Heart left ventricle (tissue), 13 donors: ENCODE measurements at regions not wholly inside any gene's neighbourhood (a gene's known extent, or its start where the extent isn't known, plus 50 kb on each side); places are given as distances from the start of the nearest gene placed in this dataset.

Experiments
- POLR2A ChIP-seq, 2 donors: fragments of 450-650 bp; IDR thresholded peaks; one replicate each; pipeline ENCODE4 v1.6.1; 2017; ENCODE audit warnings: antibody characterized with exemption in 2 of 2, mild to moderate bottlenecking in 2 of 2, moderate library complexity in 2 of 2
- TF ChIP-seq, protein P1 (sequence below), 12 donors: fragments of 200-600 bp; sonication (generic) in 4 of 12; IDR thresholded peaks; one replicate each; pipeline versions ENCODE4 v1.5.0 to v1.8.0; 2018 to 2022; ENCODE audit warnings: antibody characterized with exemption in 12 of 12, mild to moderate bottlenecking in 5 of 12
- donor health status: ischemic (EF 13 %, LVEDD 7.1; RV severe dilation, severe dysfunction).
- donor health status: DM: no; HTN: yes; CAD: no.
- donor health status: DM: no; HTN: no; CAD: no.
- donor health status: ischemic (EF 25% LVEDD 6.9; RV normal size, moderate dysfunction).
- donor health status: ischemic (EF 25% LVEDD 5.7; RV mildly dilated, moderate dysfunction).
- donor health status: ischemic (EF 35%, LVEDD 5.7; RV mildly dilated, moderate dysfunction).
- donor health status: nonischemic (EF 11% LVEDD 7.7; RV severe dilation, severe dysfunction).
- donor health status: DM: yes; HTN: yes; CAD: no.
- donor health status: PGD.
- donor health status: ischemic (EF 29% LVEDD 5.4; RV normal size, mild dysfunction).
- donor health status: nonischemic (EF 23%, LVEDD 6.1; RV moderate dilation, normal function).

DNA sequence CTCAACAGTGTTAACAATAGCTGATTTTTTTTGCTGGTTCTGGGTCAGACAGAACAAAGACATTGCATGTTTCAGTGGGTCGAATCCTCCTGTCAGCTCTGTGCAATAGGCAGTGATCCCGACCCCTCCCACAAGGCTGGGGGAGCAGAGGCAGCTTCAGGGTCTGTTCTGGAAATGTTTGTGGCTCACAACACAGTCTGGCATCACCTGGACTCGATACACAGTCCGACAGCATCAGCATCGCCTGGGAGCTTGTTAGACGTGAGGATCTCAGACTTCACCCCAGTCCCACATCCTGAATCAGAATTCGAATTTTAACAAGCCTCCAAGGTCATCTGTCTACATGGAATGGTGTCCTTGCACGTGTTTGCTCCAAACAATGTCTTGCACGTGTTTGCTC is 384.7 kb downstream of the IRX2 start:
- TF ChIP-seq, protein P1, sequence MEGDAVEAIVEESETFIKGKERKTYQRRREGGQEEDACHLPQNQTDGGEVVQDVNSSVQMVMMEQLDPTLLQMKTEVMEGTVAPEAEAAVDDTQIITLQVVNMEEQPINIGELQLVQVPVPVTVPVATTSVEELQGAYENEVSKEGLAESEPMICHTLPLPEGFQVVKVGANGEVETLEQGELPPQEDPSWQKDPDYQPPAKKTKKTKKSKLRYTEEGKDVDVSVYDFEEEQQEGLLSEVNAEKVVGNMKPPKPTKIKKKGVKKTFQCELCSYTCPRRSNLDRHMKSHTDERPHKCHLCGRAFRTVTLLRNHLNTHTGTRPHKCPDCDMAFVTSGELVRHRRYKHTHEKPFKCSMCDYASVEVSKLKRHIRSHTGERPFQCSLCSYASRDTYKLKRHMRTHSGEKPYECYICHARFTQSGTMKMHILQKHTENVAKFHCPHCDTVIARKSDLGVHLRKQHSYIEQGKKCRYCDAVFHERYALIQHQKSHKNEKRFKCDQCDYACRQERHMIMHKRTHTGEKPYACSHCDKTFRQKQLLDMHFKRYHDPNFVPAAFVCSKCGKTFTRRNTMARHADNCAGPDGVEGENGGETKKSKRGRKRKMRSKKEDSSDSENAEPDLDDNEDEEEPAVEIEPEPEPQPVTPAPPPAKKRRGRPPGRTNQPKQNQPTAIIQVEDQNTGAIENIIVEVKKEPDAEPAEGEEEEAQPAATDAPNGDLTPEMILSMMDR (IDR thresholded peaks at IDR 0.05), result no peak
- TF ChIP-seq POLR2A (IDR thresholded peaks at IDR 0.05), result no peak
